ENCODE measurements at regions not wholly inside any gene's neighbourhood (a gene's known extent, or its start where the extent isn't known, plus 50 kb on each side); places are given as distances from the start of the nearest gene placed in this dataset.

GRCh38 chr15:60219866-60220265 lies 177.9 kb downstream of the ANXA2 start:
- no peak for TF ChIP-seq CTCF (conservative IDR thresholded peaks at IDR 0.05)
- WGBS, 2 experiments (ENCODE audit: insufficient coverage in 1 of 2, insufficient read length in 1 of 2), result 93 to 97% methylated on average over 3 of the region's 3 CpGs
- Mint-ChIP-seq H3K36me3 (ENCODE audit: low read depth) (no peaks in the 10 kb centered on the region), H3K9me3 (no peaks in the 10 kb centered on the region), H3K27ac (no peak overlapping the region), H3K4me1 (no peaks in the 10 kb centered on the region), H3K27me3 (ENCODE audit: insufficient read depth) (no peaks in the 10 kb centered on the region), H3K4me3 (no peak overlapping the region)
- no peaks in the 10 kb centered on the region for H3K4me1 ChIP-seq (ENCODE audit: control insufficient read depth, insufficient read depth, low read length)
- no peaks in the 10 kb centered on the region for H3K36me3 ChIP-seq (ENCODE audit: control insufficient read depth, insufficient read depth, low read length)
- H3K4me3 ChIP-seq (ENCODE audit: low read length), result no peak overlapping the region
- H3K9ac ChIP-seq (ENCODE audit: extremely low read depth, low read length, poor library complexity, severe bottlenecking), result no peak overlapping the region
- no peak for DNase-seq
- no peak overlapping the region for H3K27ac ChIP-seq (ENCODE audit: low read depth, low read length)
- H3K27me3 ChIP-seq (ENCODE audit: control insufficient read depth, insufficient read depth, low read length, poor library complexity, severe bottlenecking), result no peaks in the 10 kb centered on the region
- no peaks in the 10 kb centered on the region for H3K9me3 ChIP-seq (ENCODE audit: control insufficient read depth, low read length)

GRCh38 chr15:60221356-60221755 lies 176.4 kb downstream of the ANXA2 start:
- H3K27me3 ChIP-seq (ENCODE audit: control insufficient read depth, insufficient read depth, low read length, poor library complexity, severe bottlenecking), result no peaks in the 10 kb centered on the region
- H3K9me3 ChIP-seq (ENCODE audit: control insufficient read depth, low read length), result no peaks in the 10 kb centered on the region
- no peaks in the 10 kb centered on the region for H3K36me3 ChIP-seq (ENCODE audit: control insufficient read depth, insufficient read depth, low read length)
- no peaks in the 10 kb centered on the region for H3K36me3 Mint-ChIP-seq (ENCODE audit: low read depth)
- no peak overlapping the region for H3K27ac Mint-ChIP-seq
- H3K4me1 Mint-ChIP-seq, result no peaks in the 10 kb centered on the region
- no peak overlapping the region for H3K27ac ChIP-seq (ENCODE audit: low read depth, low read length)
- no peak for DNase-seq
- no peak overlapping the region for H3K4me3 Mint-ChIP-seq
- H3K4me1 ChIP-seq (ENCODE audit: control insufficient read depth, insufficient read depth, low read length), result no peaks in the 10 kb centered on the region
- H3K9ac ChIP-seq (ENCODE audit: extremely low read depth, low read length, poor library complexity, severe bottlenecking), result no peak overlapping the region
- no peak overlapping the region for H3K4me3 ChIP-seq (ENCODE audit: low read length)
- no peaks in the 10 kb centered on the region for H3K9me3 Mint-ChIP-seq
- H3K27me3 Mint-ChIP-seq (ENCODE audit: insufficient read depth), result no peaks in the 10 kb centered on the region
- no peak for TF ChIP-seq CTCF (conservative IDR thresholded peaks at IDR 0.05)

GRCh38 chr15:60222404-60222803 lies 175.4 kb downstream of the ANXA2 start:
- H3K4me1 ChIP-seq (ENCODE audit: control insufficient read depth, insufficient read depth, low read length), result no peaks in the 10 kb centered on the region
- no peaks in the 10 kb centered on the region for H3K36me3 Mint-ChIP-seq (ENCODE audit: low read depth)
- no peaks in the 10 kb centered on the region for H3K27me3 Mint-ChIP-seq (ENCODE audit: insufficient read depth)
- no peak overlapping the region for H3K4me3 Mint-ChIP-seq
- WGBS, 2 experiments (ENCODE audit: insufficient coverage in 1 of 2, insufficient read length in 1 of 2), result 89 to 100% methylated on average over 1 of the region's 1 CpG
- H3K4me3 ChIP-seq (ENCODE audit: low read length), result no peak overlapping the region
- peaks cover 2% of the 10 kb centered on the region for H3K4me1 Mint-ChIP-seq
- no peak overlapping the region for H3K9ac ChIP-seq (ENCODE audit: extremely low read depth, low read length, poor library complexity, severe bottlenecking)
- H3K27ac ChIP-seq (ENCODE audit: low read depth, low read length), result no peak overlapping the region
- H3K27me3 ChIP-seq (ENCODE audit: control insufficient read depth, insufficient read depth, low read length, poor library complexity, severe bottlenecking), result no peaks in the 10 kb centered on the region
- no peak for DNase-seq
- no peaks in the 10 kb centered on the region for H3K9me3 ChIP-seq (ENCODE audit: control insufficient read depth, low read length)
- TF ChIP-seq CTCF (conservative IDR thresholded peaks at IDR 0.05), result no peak
- no peak overlapping the region for H3K27ac Mint-ChIP-seq
- no peaks in the 10 kb centered on the region for H3K36me3 ChIP-seq (ENCODE audit: control insufficient read depth, insufficient read depth, low read length)
- H3K9me3 Mint-ChIP-seq, result no peaks in the 10 kb centered on the region
